Suppressor macrophage treated with lipopolysaccharide for 1 hour (primary cell): ENCODE measurements at regions not wholly inside any gene's neighbourhood (a gene's known extent, or its start where the extent isn't known, plus 50 kb on each side); places are given as distances from the start of the nearest gene placed in this dataset.

Experiments used
- DNase-seq, 3 donors: peaks; one replicate each; pipeline ENCODE4 v3.0.0-alpha.2; 2020 to 2022

- DNase-seq = no peak
These were observed 54.3 kb downstream of the FAM241B start for GRCh38 chr10:69684020-69684980.

GRCh38 chr10:69684981-69685353 is 54.9 kb downstream of the FAM241B start:
- no peak for DNase-seq

- no peak for DNase-seq
These were observed 55.4 kb downstream of the FAM241B start for GRCh38 chr10:69685426-69685801.

DNA sequence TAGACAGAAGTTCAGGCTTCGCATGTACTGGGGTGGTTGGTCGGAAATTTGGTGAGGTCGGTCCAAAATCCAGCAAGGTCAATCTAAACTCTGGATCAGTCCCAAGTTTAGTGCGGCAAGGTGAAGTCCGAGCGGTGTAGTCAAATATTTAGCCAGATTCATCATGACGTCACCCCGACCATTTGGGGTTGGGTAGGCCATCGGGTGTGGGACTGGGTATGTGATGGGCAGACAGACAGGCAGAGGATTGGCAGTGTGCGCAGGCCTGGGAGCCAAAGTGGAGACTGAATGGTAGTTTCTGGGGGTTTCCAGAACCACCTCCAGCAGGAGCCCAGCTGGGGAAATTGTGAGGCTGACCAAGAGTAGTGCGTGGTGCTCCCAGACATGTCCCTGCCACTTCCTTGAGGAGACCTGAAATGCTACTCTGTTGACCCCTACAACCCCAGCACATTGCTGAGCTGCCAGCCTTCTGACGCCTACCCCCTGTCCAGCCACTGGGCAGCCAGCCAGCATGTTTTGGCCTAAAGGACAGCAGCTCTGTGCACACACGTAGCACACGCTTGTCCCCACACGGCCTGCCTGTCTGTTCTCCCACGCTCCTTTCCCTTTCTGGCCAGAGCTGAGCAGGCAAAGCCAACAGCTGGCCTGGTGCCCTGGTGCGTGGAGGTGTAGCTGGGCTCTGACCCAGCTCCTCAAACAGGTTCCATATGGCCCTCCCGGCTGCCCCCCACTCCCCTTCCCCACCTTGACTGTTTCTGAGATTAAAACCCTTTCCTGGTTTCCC is 55.9 kb downstream of the FAM241B start:
- DNase-seq = no peak

- DNase-seq = no peak
These were observed 56.8 kb downstream of the FAM241B start for GRCh38 chr10:69686866-69687265.

GRCh38 chr10:69687426-69687825 is 57.4 kb downstream of the FAM241B start:
- no peak for DNase-seq

GRCh38 chr10:69692267-69692666 is 62.2 kb downstream of the FAM241B start:
- peak in 1 of 3 donors; percentile 14 for DNase-seq

- no peak for DNase-seq
These were observed 62.8 kb downstream of the FAM241B start for GRCh38 chr10:69692891-69693290.

- no peak for DNase-seq
These were observed 63.8 kb downstream of the FAM241B start for GRCh38 chr10:69693886-69694285.

- peak; percentile 28 to 41 (median 38) for DNase-seq
These were observed 66.2 kb downstream of the FAM241B start for GRCh38 chr10:69696073-69696731.

- DNase-seq = no peak
These were observed 67.0 kb downstream of the FAM241B start for GRCh38 chr10:69697006-69697405.

GRCh38 chr10:69703256-69703655 is 73.2 kb downstream of the FAM241B start:
- no peak for DNase-seq

DNA sequence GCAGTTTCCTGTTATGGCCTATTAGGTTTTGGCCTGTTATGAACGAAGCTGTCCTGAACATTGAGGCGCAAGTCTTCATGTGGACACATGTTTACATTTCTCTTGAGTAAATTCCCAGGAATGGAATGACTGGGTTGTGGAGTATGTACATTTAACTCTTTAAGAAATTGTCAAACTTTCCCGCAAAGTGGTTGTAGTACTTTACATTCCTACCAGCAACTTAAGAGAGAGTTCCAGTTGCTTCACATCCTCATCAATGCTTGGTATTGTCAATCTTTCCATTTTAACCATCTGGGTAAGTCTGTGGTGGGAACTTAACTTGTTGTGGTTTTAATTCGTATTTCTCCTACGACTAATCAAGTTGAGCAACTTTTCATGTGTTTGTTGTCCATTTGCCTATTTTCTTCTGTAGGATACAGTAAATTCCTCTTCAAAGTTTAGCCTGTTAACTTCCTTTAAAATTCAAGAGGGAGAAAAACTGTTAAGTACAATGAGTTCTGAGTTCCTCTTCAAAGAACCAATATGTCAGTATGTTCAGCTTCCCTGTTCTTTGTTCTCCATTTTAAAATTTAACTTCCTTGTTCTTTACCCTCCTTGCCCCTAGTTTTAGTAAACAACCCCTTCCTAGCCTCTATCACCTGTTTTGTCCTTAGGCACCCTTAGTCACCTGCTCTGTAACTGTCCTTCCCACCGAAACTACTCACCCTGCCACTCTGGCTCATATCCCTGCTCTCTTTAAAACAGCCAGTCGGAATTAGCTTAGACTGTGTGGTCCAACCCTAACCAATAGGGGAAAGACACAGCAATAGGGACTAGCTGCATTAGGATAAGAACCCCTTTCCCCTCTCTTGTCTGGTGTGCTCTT is 74.0 kb downstream of the FAM241B start:
- DNase-seq = peak; percentile 25 to 75 (median 72)

DNA sequence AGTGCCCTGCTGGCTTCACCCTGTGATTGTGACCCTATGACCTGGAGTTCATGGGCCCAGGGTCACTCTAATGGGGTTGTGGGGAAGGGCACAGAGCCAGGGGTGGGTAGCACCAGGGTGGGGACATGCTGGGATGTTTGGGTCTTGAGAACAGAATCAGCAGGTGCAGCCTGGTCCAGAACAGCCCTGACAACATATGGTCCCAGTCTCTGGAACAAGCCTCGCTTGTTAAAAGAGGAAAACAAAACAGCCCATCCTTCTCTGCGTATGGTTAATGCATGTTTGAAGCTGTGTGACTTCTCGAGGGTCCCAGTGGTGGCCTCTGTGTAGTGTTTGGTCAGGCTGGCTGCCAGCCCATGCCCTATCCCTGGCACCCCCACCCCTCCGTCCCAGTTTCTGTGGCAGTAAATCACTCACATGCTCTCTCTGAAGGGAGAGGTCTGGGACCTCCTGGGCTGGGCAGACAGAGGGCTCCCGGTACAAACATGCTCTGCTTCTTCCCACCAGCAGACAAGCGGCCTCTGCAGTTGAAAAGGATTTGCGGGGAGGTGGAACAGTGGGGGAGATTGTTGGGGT is 79.4 kb downstream of the FAM241B start:
- no peak for DNase-seq

DNA sequence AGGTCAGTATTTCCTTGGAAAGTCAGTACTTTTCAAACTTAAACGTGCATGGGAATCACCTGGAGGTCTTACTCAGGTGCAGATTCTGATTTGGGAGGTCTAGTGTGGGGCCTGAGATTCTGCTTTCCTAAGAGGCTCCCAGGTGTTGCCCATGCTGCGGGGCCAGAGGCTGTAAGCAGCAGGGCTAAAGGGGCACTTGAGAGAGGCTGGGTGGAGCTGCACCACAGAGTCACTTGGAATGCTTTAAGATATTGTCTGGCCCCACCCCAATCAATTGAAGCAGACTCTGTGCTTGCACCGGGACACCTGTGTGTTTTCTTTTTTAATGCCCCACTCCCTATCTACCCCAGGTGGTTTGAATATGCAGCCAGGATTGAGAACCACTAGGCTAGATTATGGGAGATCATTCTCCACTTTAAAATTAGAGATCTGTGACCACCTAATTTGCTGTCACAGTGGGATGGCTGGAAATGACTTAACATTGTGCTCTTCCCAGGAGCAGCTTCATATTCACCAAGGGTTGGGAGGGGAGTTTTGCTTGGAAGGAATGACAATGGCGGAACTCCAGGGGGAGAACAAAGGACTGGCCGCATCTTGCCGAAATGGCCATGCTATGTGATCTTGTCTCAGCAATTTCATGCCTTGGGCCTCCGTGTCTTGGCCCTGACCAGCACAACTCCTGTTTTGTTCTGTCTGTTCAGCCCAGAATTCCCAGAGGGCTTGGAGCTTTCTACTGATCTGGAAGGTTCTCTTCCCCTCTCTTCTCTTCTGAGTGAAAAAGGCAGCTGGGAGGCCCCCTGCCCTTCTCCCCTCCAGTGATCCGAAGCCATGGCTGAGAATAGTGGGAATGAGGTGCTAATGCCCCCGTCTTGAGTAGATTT is 80.2 kb downstream of the FAM241B start:
- no peak for DNase-seq

DNA sequence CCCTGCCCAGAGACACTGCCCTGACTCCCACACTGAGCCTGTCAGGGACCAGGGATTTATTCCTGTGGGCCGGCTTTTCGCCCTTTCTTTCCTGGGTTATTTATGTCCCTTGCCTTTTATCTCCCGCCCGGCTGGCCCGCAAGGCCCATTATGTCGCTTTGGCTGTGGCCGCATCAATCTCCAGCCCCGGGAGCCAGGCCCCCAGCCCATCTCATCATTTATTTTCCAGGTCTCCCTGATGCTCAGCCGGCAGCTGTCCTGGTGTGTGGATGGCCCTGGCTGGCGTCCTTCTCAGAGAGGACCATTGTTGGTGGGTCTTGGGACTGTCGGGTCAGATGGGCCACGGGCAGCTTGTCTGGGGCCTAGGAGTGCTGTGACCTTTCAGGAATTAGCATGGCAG is 82.3 kb downstream of the FAM241B start:
- DNase-seq = no peak

DNA sequence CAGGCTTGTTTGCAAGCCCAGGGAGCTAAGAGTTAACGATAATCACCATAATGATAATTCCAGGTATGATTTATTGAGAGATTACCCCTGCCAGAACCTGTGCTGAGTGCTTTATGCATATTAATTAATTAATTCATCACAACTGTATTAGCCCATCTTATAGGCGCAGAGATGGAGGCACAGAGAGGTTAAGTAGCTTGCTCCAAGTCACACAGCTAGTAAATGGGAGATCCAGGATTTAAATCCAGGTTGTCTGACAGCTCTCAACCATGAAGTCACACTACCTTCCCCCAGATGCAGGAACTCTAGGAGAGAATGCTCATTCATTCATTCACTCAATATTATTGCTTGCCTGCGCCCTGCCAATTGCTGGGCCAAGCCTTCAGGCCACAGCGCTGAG is 84.5 kb downstream of the FAM241B start:
- DNase-seq = no peak

- DNase-seq = no peak
These were observed 85.3 kb downstream of the FAM241B start for GRCh38 chr10:69715156-69715898.

- DNase-seq = no peak
These were observed 85.7 kb upstream of the COL13A1 start for GRCh38 chr10:69715899-69716606.
